OCI-LY1 (cell line): ENCODE measurements at regions not wholly inside any gene's neighbourhood (a gene's known extent, or its start where the extent isn't known, plus 50 kb on each side); places are given as distances from the start of the nearest gene placed in this dataset.

Source experiments
- CTCF ChIP-seq: fragments of 200-600 bp; sonication (generic), shearing (Covaris generic); IDR thresholded peaks from 2 replicates; pipeline ENCODE4 v1.5.1; 2017; ENCODE audit warnings: mild to moderate bottlenecking, antibody characterized with exemption, low read length, moderate library complexity, mixed read lengths
- EZH2 ChIP-seq: fragments of 200-600 bp; sonication (generic), shearing (Covaris generic); IDR thresholded peaks from 2 replicates; pipeline ENCODE4 v1.8.0; 2017; ENCODE audit warnings: borderline replicate concordance, mixed run types, mild to moderate bottlenecking, antibody characterized with exemption, low read length, moderate library complexity, mixed read lengths

GRCh38 chr16:17557949-17558348 lies 87.2 kb upstream of the XYLT1 start:
- TF ChIP-seq CTCF = no peak
- TF ChIP-seq EZH2 = no peak
